Fibroblast of pulmonary artery (primary cell): ENCODE measurements at regions not wholly inside any gene's neighbourhood (a gene's known extent, or its start where the extent isn't known, plus 50 kb on each side); places are given as distances from the start of the nearest gene placed in this dataset.

Experiments
- DNase-seq: peaks from one replicate; pipeline ENCODE4 v3.0.0-alpha.2; 2010; ENCODE audit warnings: low read depth
- H3K4me3 ChIP-seq: replicated peaks from 2 replicates; pipeline ENCODE4 v1.5.1; 2011; ENCODE audit warnings: low read depth, mild to moderate bottlenecking, control low read depth, low read length, moderate library complexity
- TF ChIP-seq, protein P1 (sequence below): IDR thresholded peaks from 2 replicates; pipeline ENCODE4 v1.5.1; 2011; ENCODE audit warnings: mild to moderate bottlenecking, control low read depth, low read length, inconsistent platforms; ENCODE audit errors: missing control alignments

GRCh38 chr12:24008166-24008565 lies 58.7 kb upstream of the SOX5 start:
- no peak overlapping the region for H3K4me3 ChIP-seq
- TF ChIP-seq, protein P1, sequence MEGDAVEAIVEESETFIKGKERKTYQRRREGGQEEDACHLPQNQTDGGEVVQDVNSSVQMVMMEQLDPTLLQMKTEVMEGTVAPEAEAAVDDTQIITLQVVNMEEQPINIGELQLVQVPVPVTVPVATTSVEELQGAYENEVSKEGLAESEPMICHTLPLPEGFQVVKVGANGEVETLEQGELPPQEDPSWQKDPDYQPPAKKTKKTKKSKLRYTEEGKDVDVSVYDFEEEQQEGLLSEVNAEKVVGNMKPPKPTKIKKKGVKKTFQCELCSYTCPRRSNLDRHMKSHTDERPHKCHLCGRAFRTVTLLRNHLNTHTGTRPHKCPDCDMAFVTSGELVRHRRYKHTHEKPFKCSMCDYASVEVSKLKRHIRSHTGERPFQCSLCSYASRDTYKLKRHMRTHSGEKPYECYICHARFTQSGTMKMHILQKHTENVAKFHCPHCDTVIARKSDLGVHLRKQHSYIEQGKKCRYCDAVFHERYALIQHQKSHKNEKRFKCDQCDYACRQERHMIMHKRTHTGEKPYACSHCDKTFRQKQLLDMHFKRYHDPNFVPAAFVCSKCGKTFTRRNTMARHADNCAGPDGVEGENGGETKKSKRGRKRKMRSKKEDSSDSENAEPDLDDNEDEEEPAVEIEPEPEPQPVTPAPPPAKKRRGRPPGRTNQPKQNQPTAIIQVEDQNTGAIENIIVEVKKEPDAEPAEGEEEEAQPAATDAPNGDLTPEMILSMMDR = no peak
- no peak for DNase-seq
